KMS-11 (cell line): ENCODE measurements at regions not wholly inside any gene's neighbourhood (a gene's known extent, or its start where the extent isn't known, plus 50 kb on each side); places are given as distances from the start of the nearest gene placed in this dataset.

Experiments used
- H2AFZ ChIP-seq: fragments of 200-600 bp; sonication (generic); 2 replicates; pipeline ENCODE4 v1.6.1; 2016; ENCODE audit warnings: antibody characterized with exemption, mixed run types, low read depth
- H3K27ac ChIP-seq: fragments of 200-600 bp; sonication (generic); 2 replicates; pipeline ENCODE4 v1.6.1; 2016; ENCODE audit warnings: mild to moderate bottlenecking, mixed run types
- H3K27me3 ChIP-seq: fragments of 200-600 bp; sonication (generic); 2 replicates; pipeline ENCODE4 v1.6.1; 2017; ENCODE audit warnings: mild to moderate bottlenecking, low read depth, mixed run types, moderate library complexity; ENCODE audit not compliant: insufficient read depth
- H3K36me3 ChIP-seq: fragments of 200-600 bp; sonication (generic); 2 replicates; pipeline ENCODE4 v1.6.1; 2017; ENCODE audit warnings: mild to moderate bottlenecking, mixed run types; ENCODE audit not compliant: insufficient read depth
- H3K4me1 ChIP-seq: fragments of 200-600 bp; sonication (generic); 2 replicates; pipeline ENCODE4 v1.6.1; 2016; ENCODE audit warnings: mild to moderate bottlenecking, low read depth, mixed run types; ENCODE audit not compliant: poor library complexity, severe bottlenecking
- H3K4me2 ChIP-seq: fragments of 200-600 bp; sonication (generic); 2 replicates; pipeline ENCODE4 v1.7.0; 2016; ENCODE audit warnings: mild to moderate bottlenecking, mixed run types
- H3K4me3 ChIP-seq: fragments of 200-600 bp; sonication (generic); IDR thresholded peaks from 2 replicates; pipeline ENCODE4 v1.6.1; 2017; ENCODE audit warnings: low read depth, low read length, mixed read lengths; ENCODE audit not compliant: insufficient read depth
- H3K79me2 ChIP-seq: fragments of 200-600 bp; sonication (generic); 2 replicates; pipeline ENCODE4 v1.6.1; 2016; ENCODE audit warnings: low read depth, mixed run types; ENCODE audit not compliant: insufficient read depth
- H3K9ac ChIP-seq: fragments of 200-600 bp; sonication (generic); 2 replicates; pipeline ENCODE4 v1.6.1; 2016; ENCODE audit warnings: mild to moderate bottlenecking, mixed run types
- H4K20me1 ChIP-seq: fragments of 200-600 bp; sonication (generic); 2 replicates; pipeline ENCODE4 v1.6.1; 2016; ENCODE audit warnings: mild to moderate bottlenecking, mixed run types; ENCODE audit not compliant: insufficient read depth
- CTCF ChIP-seq: fragments of 200-600 bp; sonication (generic); conservative IDR thresholded peaks from 2 replicates; pipeline ENCODE4 v1.6.1; 2017; ENCODE audit warnings: low read depth, mild to moderate bottlenecking, antibody characterized with exemption, low read length, moderate library complexity, mixed read lengths

GRCh38 chr11:98059488-98059887 is 961.3 kb upstream of the CNTN5 start:
- Histone ChIP-seq H3K9ac (no peak overlapping the region), H3K4me3 (no peak overlapping the region), H3K36me3 (no peaks in the 10 kb centered on the region)

GRCh38 chr11:98060759-98061158 is 960.0 kb upstream of the CNTN5 start:
- Histone ChIP-seq H3K79me2 (no peaks in the 10 kb centered on the region), H2AFZ (no peak overlapping the region), H3K4me3 (no peak overlapping the region), H3K9ac (no peak overlapping the region), H3K4me2 (no peak overlapping the region), H3K27me3 (no peaks in the 10 kb centered on the region), H4K20me1 (no peaks in the 10 kb centered on the region), H3K27ac (no peak overlapping the region), H3K4me1 (no peaks in the 10 kb centered on the region), H3K36me3 (no peaks in the 10 kb centered on the region)
- no peak for TF ChIP-seq CTCF

More at GRCh38 chr11:98059488-98059887, 961.3 kb upstream of the CNTN5 start:
- Histone ChIP-seq H3K27ac (no peak overlapping the region), H2AFZ (no peak overlapping the region), H3K27me3 (no peaks in the 10 kb centered on the region), H3K79me2 (no peaks in the 10 kb centered on the region), H3K4me2 (no peak overlapping the region), H4K20me1 (no peaks in the 10 kb centered on the region), H3K4me1 (no peaks in the 10 kb centered on the region)
- no peak for TF ChIP-seq CTCF

DNA sequence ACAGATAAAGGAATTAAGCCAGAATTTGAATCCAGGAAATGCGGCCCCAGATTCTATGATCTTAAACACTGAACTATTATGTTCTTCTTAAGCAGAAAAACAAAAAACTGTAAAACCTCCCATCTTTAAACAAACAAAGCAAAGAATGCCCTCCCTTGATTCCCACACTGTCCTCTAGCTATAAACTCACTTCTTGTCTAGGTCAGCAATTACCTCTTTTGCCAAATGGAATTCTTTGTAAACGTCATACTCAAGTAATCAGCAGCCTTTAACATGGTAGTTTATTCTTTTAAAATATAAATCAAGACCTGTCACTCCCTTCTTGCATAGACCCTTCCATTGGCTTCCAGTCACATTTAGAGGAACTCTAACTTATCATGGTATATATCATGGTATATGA is 958.9 kb upstream of the CNTN5 start:
- no peak for TF ChIP-seq CTCF
- no peak overlapping the region for H3K9ac ChIP-seq
- no peaks in the 10 kb centered on the region for H4K20me1 ChIP-seq
- no peaks in the 10 kb centered on the region for H3K36me3 ChIP-seq
- H3K4me3 ChIP-seq = no peak overlapping the region
- no peak overlapping the region for H3K27ac ChIP-seq
- H3K79me2 ChIP-seq = no peaks in the 10 kb centered on the region
- no peak overlapping the region for H3K4me2 ChIP-seq
- H3K27me3 ChIP-seq = no peaks in the 10 kb centered on the region
- no peak overlapping the region for H2AFZ ChIP-seq
- no peaks in the 10 kb centered on the region for H3K4me1 ChIP-seq

DNA sequence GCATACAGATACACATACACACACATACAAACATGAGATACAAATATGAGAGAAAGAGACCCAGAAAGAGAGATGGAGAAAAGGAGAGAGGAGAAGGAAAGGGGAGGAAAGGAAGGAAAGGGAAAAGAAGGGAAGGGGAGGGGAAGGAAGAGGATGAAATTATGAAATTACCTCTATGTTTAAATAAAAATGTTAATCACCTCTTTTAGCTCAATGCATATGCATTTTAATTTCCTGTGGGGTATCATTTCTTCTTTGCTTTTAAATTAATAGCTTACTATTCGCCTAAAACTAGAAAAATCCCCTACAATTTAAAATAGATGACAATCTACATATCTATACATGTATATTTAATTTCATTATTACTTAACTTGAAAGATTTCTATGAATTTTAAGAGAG is 958.0 kb upstream of the CNTN5 start:
- H4K20me1 ChIP-seq = no peaks in the 10 kb centered on the region
- no peak overlapping the region for H2AFZ ChIP-seq
- TF ChIP-seq CTCF = no peak
- no peaks in the 10 kb centered on the region for H3K79me2 ChIP-seq
- no peaks in the 10 kb centered on the region for H3K4me1 ChIP-seq
- H3K27me3 ChIP-seq = no peaks in the 10 kb centered on the region
- no peaks in the 10 kb centered on the region for H3K36me3 ChIP-seq
- no peak overlapping the region for H3K27ac ChIP-seq
- H3K9ac ChIP-seq = no peak overlapping the region
- H3K4me2 ChIP-seq = no peak overlapping the region
- no peak overlapping the region for H3K4me3 ChIP-seq
